Suppressor macrophage treated with lipopolysaccharide for 1 hour (primary cell): ENCODE measurements at regions not wholly inside any gene's neighbourhood (a gene's known extent, or its start where the extent isn't known, plus 50 kb on each side); places are given as distances from the start of the nearest gene placed in this dataset.

Experiments
- DNase-seq, 3 donors: peaks; one replicate each; pipeline ENCODE4 v3.0.0-alpha.2; 2020 to 2022

DNA sequence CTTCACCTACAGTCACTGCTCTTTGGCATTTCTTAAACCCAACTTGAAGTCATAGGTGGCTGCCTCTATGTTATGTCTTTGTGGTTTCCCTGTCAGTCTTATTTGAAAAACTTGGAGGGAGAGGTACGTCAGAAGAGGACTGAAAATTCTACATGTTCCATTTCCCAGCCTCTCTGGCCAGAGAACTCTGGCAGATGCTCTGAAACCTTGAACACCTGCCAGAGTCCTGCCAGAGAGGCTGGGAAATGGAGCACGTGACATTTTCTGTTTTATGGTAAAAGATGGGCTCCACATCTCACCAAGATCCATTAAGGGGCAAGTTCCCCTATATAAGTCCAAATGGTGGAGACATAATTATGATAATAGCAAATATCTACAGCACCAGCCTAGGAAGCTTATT is 99.5 kb downstream of the MAFB start:
- DNase-seq, result no peak

DNA sequence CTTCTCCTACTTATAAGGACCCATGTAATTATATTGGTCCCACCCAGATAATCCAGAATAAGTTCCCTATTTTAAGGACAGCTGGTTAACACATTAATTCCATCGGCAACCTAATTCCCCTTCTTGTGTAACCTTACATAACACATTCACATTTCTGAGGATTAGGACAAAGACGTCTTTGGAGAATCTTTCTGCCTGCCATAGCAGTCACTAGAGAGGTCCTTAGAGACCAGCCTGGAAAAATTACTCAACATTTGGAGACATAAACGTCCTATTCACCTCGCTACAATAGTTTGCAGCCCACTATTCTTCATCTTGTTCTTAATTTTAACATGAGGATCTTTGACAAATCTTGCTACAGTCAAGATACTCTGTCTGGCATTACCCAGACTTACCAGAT is 100.1 kb downstream of the MAFB start:
- DNase-seq, result no peak

DNA sequence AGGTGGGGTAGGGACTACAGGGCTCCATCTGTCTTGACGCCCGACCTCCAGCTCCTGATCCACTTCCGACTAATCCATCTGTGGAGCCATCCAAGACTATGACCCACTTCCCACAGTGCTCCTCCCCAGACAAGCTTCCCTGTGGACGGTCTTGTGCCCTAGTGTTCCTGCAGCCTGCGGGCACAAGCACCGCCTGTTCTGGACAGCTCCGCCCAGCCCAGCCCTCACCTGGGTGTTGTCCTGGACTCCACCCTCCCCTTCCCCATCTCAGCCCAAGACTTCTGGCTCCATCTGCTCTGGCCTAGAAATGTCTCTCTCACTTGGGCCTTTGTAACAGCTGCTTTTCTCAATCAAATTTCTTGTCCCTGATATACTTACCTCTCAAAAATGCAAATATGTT is 102.0 kb downstream of the MAFB start:
- no peak for DNase-seq

DNA sequence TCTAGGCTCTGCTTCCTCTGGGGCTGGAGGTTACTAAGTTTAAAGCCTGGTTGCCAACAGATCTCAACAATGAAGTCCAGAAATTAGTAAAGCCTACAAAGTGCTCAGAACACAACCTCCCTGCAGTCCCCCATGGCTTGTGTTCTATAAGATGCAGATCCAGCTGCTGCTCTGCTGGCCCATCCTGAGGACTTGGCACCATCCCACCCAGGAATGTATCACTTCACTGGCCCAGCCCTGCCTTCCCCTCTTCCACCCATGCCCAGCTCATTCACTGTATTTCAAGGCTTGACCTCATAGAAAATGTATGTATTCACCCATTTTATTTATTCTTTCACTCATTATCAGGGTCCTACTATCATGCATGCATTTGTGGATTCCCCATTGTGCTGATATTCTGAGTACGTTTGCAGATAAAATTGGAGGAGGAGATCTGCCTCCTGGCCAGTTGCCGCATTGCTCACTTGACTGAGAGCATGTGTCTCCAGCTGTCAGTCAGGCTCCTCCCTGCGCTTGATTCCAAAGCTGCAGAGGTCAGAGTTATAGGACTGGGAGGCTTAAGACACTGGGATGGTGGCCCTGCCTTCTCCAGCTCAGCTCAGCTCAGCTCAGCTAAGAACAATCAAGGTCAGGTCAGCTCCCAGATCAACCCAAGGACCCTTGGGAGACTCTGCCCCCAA is 104.8 kb downstream of the MAFB start:
- DNase-seq, result no peak

DNA sequence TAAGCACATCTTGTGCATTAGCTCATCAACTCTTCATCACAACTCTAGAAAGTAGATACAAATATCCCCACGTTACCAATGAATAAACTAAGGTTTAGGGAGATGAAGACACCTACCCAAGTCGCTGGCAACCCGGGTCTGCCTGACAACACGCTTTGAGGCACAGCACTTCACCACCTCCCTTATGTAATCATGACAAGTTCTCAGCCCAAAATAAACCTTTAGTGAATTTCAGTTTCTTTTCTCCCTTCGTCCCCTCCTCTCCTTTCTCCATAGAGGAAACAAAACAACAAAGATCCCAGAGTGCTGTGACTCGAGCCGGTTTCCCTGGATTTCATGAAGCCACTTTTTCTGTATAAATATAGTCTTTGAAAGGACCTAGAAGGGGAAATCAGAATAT is 105.4 kb downstream of the MAFB start:
- DNase-seq, result peak; percentile 73 to 86 (median 77)

DNA sequence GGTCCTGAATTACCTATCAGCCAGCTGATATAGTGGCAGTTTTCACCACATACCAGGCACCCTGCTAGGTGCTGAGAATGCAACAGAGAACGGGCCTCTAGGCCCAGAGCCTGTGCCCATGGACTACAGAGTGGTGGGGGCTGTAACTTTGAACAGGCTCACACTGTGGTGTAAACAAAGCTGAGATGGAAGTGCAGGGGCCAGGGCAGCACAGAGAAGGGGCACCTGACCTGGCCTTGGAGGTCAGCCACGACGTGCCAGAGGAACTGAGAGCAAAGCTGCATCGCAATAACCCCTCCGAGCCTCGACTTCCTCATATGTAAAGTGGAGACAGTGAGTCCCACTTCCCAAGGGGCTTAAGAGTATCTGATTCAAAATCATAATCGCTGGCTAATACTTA is 105.8 kb downstream of the MAFB start:
- DNase-seq, result peak; percentile 41 to 65 (median 65)

DNA sequence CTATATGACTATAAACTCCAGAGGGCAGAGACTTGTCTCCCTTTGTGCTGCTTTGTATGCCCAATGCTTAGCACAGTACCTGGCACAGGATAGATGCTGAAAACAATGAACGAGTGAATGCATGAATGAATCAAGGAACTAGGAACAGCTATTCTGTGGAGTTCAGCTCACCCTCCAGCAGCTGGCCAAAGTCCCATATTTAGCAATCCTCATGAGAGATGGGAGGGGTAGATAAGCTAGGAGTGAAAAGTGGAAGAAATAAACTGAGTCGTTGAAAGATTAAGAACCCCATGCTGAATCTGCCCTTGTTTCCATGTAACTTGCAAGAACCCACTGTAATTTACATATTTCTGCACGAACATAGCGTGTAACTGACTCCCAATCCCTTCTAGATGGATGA is 106.5 kb downstream of the MAFB start:
- peak; percentile 36 to 48 (median 46) for DNase-seq

DNA sequence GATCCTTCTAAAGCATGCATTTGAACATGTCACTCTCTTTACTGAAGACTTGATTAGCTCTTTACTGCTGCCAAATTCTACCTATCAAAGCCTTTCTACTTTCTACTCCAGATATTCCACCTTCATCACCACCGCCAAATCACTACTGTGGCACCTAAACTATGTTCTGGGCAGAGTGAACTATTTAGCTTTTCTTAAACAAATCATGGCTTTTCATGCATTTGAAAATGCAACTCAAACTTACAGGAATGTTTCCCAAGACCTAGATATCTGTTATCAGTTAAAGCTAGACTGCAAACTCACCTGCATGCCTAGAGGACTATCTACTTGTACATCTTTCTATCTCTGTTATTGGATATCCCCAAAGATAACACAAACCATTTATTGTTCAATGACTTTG is 109.3 kb downstream of the MAFB start:
- no peak for DNase-seq

DNA sequence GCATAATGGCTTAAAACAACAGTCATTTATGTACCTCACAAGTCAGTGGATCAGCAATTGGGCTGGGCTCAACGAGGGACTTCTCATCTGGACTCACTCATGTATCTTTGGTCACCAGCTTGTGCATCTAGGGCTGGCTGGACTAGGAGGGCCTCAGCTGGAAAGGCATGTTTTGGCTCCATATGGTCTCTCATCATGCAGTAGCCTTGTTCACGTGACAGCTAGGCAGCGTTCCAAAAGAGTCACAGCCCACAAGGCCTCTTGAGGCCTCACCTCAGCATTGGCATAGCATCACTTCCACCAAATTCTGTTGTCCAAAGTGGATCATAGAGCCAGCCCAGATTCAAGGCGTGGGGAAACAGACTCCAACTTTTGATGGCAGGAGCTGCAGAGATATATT is 110.1 kb downstream of the MAFB start:
- no peak for DNase-seq

DNA sequence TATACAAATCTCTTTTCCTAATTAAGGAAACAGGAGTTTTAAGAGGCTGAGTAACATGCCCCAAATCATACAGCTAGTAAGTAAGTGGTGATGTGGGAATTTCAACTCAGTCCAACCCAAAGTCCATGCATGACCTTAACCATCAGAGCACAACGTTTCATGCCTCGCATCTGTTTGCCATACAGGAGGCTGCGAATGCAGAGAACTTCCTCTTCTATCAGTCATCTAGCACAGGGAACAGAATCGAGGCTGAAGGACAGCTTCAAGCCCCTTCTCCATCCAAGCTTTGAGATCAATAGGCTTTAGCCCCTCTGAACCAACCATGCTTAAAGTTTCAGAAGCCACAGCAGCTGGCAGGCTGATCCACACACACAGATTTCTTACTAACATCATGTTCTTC is 113.2 kb downstream of the MAFB start:
- DNase-seq, result peak; percentile 32 to 44 (median 35)

DNA sequence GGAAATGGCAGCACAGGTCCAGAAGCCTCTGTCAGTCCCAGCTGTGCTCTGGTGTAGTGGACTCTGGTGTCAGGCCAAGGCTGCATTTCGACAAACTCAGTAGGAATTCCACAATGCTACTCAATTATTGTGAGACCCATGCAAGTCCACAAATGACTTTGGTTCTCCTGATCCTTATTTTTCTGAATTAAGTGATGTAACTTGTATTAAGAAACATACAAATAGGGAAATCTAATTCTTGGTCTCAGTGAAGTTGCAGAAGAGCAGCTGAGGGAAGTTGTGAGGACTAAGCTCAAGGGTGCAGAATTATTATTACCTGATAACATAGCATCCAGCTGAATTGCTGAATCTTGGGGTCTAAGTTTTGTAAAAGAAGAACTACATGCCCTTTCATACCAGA is 116.8 kb downstream of the MAFB start:
- peak in 2 of 3 donors; percentile 41 to 44 for DNase-seq

DNA sequence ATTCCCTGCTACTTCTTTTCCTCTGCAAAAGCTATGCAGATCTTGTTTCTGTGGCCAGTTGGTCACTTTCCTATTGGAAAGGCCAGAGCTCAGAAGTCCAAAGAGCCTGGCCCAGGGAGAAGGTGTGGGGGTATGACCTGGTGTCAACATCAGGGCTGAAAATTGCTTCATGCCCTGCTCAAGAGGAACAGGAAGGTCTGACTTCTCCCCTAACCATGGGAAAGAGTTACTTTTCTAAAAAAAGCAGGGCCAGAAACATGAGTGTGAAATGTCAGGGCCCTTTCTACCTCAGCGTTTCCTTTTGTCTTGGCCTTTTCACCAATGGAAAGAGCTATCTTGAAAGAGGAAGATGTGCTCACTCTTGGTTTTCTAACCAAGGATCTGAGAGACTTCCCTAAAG is 117.4 kb downstream of the MAFB start:
- peak; percentile 72 to 85 (median 81) for DNase-seq

DNA sequence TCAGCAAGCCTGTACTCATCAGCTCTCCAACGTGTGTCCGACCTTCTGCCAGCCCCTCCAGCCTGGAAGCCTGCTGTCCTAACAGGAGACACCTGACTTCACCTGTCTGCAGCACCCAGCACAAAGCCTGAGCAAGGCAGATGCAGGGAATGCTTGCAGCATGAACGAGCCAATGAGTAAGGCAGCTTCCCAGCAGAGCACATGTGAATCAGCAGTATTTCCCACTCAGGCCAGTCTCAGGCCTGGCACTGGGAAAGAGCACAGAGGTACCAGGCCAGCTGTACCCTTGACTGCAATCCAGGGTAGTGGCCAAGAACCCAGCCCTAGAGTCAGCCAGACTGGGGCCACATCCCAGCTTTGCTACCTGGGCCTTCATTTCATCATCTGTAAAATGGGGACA is 120.8 kb downstream of the MAFB start:
- DNase-seq, result peak in 2 of 3 donors; percentile 32 to 36

DNA sequence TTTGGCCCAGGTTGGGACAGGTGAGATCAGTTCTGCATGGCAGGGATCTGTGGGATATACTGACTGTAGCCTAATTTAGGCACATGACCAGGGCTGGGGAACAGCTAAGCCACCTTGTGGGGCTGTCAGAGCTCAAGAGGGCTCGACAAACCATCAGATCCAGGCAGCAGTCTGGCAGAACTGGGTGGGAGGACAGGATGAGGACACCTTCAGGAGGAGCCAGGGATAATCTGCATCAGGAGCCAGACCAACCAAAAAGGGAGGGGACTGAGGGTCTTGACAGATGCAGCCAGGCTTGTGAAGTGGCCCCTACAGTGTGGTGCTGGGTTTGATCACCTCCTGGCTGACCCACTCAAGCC is 123.4 kb downstream of the MAFB start:
- no peak for DNase-seq

DNA sequence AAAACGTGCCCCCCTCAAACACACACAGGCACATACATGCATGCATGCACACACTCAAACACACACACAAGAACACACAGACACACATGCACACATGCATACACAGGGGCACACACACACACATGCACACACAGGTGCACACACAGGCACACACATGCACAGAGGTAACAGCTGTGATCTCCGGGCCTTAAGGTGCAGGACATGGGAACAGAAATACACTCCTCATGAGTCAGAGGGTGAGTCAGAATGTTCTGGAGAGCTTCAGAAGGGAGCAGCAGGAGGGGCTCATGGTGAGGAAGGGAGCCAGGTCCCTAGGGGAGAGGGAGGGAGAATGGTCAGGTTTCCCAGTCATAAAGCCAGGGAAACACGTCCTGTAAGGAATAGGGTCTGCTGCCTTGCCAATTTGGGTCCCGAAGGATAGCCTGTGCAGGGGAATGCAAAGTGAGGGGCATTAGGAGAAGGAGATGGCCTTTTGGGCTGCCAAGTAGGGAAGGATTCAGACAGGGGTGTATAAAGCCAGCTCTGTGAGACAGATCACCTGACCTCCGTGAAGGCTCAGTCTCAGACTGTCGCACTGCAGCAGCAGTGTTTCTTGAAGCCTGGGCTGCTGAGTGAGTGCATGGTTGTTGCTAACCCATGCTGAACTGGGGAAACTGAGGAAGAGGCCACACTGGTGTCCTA is 123.9 kb downstream of the MAFB start:
- DNase-seq, result peak; percentile 45 to 67 (median 64)

DNA sequence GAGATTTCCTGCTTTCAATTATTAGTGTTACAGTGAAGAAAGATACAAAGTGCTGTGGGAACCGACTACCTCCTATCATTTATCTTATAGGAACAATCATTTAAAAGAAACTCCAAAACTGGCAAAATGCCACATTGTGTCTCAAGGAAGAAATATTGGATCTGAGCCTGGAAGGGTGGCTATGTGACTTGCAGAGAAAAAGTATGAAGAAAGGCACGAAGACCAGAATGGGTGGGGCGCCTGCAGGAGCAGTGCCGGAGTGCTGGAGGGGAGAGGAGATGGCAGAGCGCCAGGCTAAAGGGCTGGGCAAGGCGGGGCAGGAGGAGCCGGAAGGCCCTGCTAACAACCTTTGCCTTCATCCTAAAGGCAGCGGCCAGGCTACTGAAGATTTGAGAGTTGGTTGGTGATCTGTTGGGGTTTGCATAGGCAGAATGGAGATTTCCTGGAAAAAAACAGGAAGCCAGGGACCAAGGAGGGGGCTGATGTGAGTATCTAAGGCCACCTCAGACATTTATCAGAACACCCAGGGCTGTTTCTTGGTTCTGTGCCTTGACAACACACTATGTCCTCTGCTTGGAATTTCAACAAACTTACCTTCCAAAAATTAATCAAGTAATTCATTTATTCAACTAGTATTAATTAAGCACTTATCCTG is 125.6 kb downstream of the MAFB start:
- peak; percentile 16 to 32 (median 24) for DNase-seq

DNA sequence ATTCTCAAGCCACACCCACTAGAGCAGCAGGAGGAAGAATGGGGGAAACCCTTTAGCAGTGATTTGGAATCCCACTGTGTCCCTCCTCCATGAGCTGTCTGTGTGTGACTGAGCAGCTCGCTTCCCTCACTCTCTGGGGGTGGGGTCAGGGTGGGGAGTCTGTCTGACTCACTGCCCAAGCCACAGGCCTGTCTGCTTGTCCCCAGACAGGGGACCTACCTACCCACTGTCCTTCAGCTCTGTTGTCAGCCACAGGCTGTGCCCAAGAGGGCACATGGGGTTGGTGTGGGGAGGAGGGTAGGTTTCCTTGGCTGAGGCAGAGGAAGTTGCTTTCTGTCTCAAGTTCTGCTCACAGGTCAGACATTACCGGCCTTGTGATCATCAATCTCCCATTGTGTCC is 127.0 kb downstream of the MAFB start:
- peak; percentile 91 to 92 (median 91) for DNase-seq

DNA sequence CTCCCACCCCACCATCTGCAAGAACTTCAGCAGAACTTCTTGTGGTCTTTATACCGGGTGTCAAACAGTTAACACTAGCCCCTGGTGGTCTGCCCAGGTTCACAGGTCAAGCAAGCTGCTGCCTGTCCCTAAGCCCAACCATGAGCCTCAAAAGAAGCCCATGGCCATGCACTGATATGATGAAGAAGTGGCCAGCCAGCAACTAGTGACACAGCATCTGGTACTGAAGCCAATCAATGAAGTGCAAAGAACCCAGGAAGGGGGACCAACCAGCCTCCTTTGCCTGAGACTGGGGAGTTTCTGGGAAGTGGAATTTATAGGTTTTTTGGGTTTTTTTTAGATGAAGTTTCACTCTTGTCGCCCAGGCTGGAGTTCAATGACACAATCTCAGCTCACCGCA is 127.8 kb downstream of the MAFB start:
- DNase-seq, result peak in 1 of 3 donors; percentile 26

DNA sequence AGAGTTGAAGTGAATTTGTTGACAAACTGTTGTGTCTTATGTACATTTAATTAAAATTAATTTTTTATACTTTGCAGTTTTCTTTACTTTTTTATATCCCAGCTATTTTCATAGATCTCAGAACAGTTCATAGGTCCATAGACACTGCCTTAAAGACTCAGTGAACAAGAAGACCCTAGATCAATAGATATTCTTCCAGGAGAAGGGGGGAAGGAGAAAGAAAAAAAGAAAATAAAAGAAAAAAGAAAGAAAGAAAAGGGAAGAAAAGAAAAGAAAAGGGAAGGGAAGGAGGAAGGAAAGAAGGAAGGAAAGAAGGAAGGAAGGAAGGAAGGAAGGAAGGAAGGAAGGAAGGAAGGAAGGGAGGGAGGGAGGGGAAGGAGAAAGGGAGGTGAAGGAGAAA is 130.8 kb downstream of the MAFB start:
- DNase-seq, result no peak

DNA sequence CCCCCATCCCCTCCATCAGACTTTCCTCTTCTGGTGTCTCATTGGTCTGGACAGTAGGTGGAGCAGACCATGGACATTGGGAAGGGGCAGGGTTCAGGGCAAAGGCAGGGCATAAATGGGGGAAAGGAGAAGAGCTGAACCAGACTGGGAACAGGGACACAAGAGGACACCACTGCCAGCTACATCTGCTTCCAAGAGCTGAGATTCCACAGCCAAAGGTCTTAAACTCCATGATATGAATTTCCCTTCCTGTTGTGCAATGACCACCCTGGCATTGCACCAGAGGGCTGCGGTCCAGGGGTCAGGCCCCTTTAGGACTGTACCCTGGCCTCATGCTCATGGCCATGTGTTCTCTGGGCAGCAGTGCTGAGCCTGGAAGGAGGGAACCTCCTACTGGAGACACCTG is 137.9 kb downstream of the MAFB start:
- no peak for DNase-seq

DNA sequence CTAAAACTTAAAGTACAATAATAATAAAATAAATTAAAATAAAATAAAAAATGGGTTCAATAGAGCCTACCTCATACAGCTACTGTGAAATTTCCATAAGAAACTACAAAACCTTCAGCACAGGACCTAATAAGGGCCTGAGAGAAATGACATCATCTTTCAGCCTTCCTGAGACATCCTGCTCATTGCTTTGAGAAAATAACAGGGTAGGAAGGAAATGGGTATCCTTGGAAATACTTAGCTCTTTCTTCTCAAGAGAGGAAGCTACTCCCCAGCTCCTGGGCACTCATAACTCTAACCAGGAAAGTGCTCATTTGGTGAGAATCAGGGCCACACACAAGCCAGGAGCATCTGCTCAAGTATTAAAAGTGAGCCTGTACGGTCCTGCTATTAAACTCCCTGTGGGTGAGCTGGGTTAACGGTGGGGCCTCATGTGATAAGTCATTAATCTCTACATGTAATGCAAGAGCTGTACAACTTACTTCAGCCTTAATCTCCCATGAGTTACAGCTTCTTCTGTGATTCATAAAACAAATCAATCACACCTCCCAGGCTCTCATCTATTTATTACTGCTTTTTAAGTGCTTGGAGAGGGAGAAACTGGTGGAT is 141.4 kb downstream of the MAFB start:
- DNase-seq, result no peak

DNA sequence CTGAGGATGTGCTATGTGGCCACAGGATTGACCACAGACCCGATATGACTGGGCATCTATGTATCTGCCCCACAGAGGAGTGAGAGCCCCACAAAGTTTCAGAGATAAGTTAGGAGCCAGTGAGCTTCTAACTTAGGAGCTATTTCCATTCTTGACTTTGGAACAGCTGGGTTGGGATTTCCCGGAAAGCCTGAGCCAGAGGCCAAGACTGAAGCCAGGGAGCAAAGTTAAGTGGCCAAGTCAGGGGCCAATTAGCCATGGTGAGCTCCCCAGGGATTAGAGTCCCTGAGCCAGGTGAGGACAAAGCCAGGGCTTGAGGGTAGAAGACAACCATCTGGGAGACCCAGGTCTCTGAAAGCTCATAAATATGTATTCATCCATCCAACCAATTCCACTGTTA is 143.6 kb downstream of the MAFB start:
- DNase-seq, result no peak

DNA sequence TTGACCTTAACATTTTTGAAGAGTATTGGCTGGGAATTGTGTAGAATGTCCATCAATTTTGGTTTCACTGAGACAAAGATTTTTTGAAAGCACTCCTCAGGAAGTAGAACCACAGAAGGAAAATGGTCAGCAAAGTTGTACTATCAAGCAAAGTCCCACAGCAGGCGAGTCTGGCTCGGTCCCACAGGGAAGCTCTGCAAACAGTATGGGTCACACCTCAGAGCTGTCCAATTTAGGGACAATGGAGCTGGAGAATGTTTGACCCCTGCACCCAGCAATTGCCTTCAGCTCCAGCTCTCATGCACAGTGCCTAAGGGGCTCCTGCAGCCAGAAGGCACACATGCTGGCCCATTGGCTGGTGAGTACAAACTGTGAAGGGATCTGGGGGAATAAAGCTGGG is 147.0 kb downstream of the MAFB start:
- no peak for DNase-seq

DNA sequence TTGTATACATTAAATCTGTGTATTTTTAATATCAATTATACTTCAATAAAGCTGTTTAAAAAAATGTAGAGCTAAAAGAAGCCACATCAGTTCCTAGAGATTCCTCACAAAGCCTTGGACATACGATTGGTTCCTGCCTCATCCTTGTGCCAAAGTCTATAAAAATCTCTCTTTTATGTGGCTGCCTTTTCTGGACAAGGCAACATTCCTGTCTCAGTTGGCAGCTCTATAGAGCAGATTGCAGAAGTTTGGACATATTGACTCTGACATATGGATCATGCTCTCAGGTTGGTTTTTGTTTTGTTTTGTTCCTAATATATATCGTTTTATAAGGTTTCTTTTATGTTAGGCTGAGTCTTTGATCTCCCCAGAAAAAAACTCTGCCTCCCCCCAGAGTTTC is 148.9 kb downstream of the MAFB start:
- no peak for DNase-seq
